ENCODE measurements at regions not wholly inside any gene's neighbourhood (a gene's known extent, or its start where the extent isn't known, plus 50 kb on each side); places are given as distances from the start of the nearest gene placed in this dataset.

DNA sequence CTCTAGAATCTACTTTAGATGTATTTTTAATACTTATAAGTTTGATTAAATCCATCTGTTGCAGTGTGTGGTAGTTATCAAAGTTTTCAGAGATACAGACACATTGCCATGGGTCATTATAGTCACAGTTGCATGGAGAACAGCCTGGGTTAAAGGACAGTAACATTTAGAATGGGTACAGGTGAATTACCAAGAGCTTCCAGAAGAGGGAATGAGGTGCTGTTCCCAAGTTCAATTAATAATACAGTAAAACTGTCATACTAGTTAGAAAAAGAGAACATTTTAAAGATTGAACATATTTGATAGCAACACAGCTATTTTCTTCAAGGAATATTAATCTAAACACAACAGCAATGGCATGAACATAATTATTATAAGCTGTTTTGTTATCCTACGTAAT is 322.6 kb upstream of the SLC10A2 start:
- DNase-seq (ENCODE audit: insufficient read length) (no peak), FAIRE-seq (no peak)
- no peak for TF ChIP-seq POLR2AphosphoS5 (IDR thresholded peaks at IDR 0.05; ENCODE audit: low read depth, low read length)
- TF ChIP-seq TAF1 (IDR thresholded peaks at IDR 0.05; ENCODE audit: borderline replicate concordance, low read depth, low read length) = no peak
- TF ChIP-seq POLR2A (IDR thresholded peaks at IDR 0.05; ENCODE audit: low read depth, low read length) = no peak

- no peak for TF ChIP-seq TAF1 (IDR thresholded peaks at IDR 0.05; ENCODE audit: borderline replicate concordance, low read depth, low read length)
- no peak for TF ChIP-seq POLR2AphosphoS5 (IDR thresholded peaks at IDR 0.05; ENCODE audit: low read depth, low read length)
- no peak for TF ChIP-seq POLR2A (IDR thresholded peaks at IDR 0.05; ENCODE audit: low read depth, low read length)
- no peak for FAIRE-seq
- no peak for DNase-seq (ENCODE audit: insufficient read length)
These were observed 320.1 kb upstream of the SLC10A2 start for GRCh38 chr13:103386341-103386740.

- no peak for DNase-seq (ENCODE audit: insufficient read length)
- no peak for FAIRE-seq
- TF ChIP-seq TAF1 (IDR thresholded peaks at IDR 0.05; ENCODE audit: borderline replicate concordance, low read depth, low read length) (no peak), POLR2AphosphoS5 (IDR thresholded peaks at IDR 0.05; ENCODE audit: low read depth, low read length) (no peak), POLR2A (IDR thresholded peaks at IDR 0.05; ENCODE audit: low read depth, low read length) (no peak)
These were observed 307.7 kb upstream of the SLC10A2 start for GRCh38 chr13:103373916-103374315.

DNA sequence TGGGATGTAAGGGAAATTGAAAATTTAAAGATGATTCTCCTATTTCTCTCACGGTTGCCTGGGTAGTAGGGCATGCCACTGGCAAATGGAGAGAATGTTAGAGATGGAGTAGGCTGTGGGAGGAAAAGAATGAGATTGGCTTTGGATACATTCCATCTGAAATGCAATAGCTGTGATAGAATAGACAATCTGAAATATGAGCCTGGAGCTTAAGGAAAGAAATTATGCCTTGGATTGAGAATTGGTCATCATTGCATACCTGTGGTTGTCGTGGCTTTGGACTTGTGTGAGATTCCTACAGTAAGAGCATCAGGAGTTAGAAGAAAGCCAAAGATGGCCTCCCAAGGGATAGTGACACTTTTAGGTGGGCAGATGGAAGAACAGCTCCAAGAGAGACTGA is 305.1 kb upstream of the SLC10A2 start:
- DNase-seq (ENCODE audit: insufficient read length) = no peak
- no peak for FAIRE-seq
- no peak for TF ChIP-seq POLR2A (IDR thresholded peaks at IDR 0.05; ENCODE audit: low read depth, low read length)
- TF ChIP-seq TAF1 (IDR thresholded peaks at IDR 0.05; ENCODE audit: borderline replicate concordance, low read depth, low read length) = no peak
- TF ChIP-seq POLR2AphosphoS5 (IDR thresholded peaks at IDR 0.05; ENCODE audit: low read depth, low read length) = no peak

DNA sequence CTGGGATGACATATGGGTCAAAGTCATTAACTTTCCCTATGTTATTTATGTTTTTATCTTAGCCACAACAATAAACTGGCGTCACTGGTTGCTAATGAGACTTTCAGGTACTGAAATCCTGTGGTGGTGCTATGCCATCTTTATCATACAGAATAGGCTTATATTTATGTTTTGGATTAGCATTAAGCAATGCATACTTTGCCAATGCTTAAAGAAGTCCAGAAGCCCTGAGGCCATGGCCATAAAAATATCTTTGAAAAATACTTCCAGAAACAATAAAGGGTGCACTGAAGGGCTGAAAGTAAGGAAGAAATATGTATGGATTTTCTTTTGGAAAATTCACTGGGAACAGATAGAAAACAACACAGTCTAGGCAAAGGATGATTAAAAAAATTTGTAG is 304.6 kb upstream of the SLC10A2 start:
- no peak for FAIRE-seq
- DNase-seq (ENCODE audit: insufficient read length) = no peak
- no peak for TF ChIP-seq POLR2AphosphoS5 (IDR thresholded peaks at IDR 0.05; ENCODE audit: low read depth, low read length)
- no peak for TF ChIP-seq TAF1 (IDR thresholded peaks at IDR 0.05; ENCODE audit: borderline replicate concordance, low read depth, low read length)
- no peak for TF ChIP-seq POLR2A (IDR thresholded peaks at IDR 0.05; ENCODE audit: low read depth, low read length)

GRCh38 chr13:103358255-103358932 is 292.2 kb upstream of the SLC10A2 start:
- DNase-seq (ENCODE audit: insufficient read length) (no peak), FAIRE-seq (no peak)
- TF ChIP-seq POLR2A (IDR thresholded peaks at IDR 0.05; ENCODE audit: low read depth, low read length) (no peak), POLR2AphosphoS5 (IDR thresholded peaks at IDR 0.05; ENCODE audit: low read depth, low read length) (no peak), TAF1 (IDR thresholded peaks at IDR 0.05; ENCODE audit: borderline replicate concordance, low read depth, low read length) (no peak)

DNA sequence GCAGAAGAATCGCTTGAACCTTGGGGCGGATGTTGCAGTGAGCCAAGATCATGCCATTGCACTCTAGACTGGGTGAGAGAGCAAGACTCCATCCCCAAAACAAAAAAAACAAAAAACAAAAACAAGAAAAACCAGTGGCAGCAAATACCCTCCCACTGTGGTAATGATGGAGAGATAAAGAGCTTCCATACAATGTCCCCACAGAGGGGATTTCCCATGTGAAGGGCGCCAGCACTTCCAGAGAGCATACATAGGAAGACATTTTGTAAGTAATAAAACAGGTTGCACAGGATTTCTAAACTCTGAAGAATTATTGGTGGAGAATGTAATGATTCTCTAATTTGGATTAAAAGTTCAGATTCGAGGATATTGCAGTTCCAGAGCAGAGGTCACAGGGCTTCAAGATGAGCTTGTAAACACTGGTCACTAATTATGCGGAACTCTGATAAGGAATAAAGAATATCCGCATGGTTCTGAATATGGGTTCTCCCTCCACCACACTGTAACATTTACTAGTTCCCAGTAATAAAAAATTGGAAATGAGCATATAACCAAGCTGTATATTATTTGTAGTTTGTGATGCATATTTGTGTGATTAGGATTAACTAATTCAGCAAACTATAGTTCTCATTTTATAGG is 290.1 kb upstream of the SLC10A2 start:
- FAIRE-seq (no peak), DNase-seq (ENCODE audit: insufficient read length) (no peak)
- no peak for TF ChIP-seq TAF1 (IDR thresholded peaks at IDR 0.05; ENCODE audit: borderline replicate concordance, low read depth, low read length)
- TF ChIP-seq POLR2A (IDR thresholded peaks at IDR 0.05; ENCODE audit: low read depth, low read length) = no peak
- TF ChIP-seq POLR2AphosphoS5 (IDR thresholded peaks at IDR 0.05; ENCODE audit: low read depth, low read length) = no peak

DNA sequence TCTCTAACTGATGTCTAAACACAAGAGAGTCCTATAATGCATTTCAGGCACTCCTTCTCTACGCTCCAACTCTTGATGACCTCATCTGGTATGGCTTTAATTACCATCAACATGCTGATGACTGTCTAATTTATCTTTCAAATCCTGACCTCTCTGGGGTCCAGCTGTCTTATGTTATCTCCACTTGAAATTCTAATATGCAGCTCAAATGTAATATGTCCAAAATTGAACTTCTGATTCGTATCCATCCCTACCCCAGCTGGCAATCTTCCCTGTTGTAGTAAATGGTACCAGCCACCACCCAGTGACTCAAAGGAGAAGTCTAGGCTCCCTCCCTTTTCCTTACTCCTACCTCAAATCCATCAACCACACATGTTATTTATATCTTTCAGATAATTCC is 288.0 kb upstream of the SLC10A2 start:
- TF ChIP-seq POLR2AphosphoS5 (IDR thresholded peaks at IDR 0.05; ENCODE audit: low read depth, low read length) (no peak), POLR2A (IDR thresholded peaks at IDR 0.05; ENCODE audit: low read depth, low read length) (no peak), TAF1 (IDR thresholded peaks at IDR 0.05; ENCODE audit: borderline replicate concordance, low read depth, low read length) (no peak)
- no peak for FAIRE-seq
- DNase-seq (ENCODE audit: insufficient read length) = no peak

DNA sequence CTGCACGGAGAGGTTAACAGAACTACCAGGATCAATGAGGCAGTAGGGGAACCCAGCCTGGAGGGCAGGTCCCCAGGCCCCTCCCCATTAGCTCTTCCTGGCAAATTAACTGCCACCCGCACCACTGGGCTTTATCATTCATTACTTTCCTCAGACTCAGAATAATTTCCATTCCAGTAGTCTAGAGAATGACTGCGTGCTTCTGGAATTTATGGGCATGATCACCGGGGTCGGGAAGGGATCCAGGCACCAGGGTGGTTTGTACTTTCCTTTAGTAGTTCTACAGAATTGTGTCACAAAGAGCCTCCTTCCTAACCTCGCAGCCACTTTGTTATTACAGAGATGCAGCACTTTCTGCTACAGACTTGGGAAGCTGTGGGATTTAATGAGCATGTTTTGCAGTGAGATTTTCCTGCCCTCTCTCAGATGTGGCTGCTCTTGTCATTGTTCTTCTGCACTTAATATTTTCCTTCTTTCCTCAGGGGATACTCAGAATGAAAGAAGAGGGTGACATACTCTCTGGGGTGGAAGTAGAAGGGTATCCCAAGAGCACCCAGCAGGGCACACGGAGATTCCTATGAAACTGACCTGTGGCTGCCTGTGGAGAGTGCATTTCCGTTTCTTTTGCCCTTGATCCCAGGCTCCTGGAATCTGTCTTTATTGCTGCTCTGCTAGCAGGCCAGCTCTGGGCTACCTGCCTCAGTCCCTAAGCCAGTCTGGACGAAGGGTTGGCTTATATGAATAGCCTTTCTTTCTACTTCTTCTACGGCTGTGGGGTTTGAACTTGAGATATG is 285.0 kb upstream of the SLC10A2 start:
- TF ChIP-seq POLR2A (IDR thresholded peaks at IDR 0.05; ENCODE audit: low read depth, low read length) (no peak), TAF1 (IDR thresholded peaks at IDR 0.05; ENCODE audit: borderline replicate concordance, low read depth, low read length) (no peak), POLR2AphosphoS5 (IDR thresholded peaks at IDR 0.05; ENCODE audit: low read depth, low read length) (no peak)
- FAIRE-seq = no peak
- no peak for DNase-seq (ENCODE audit: insufficient read length)

- TF ChIP-seq POLR2AphosphoS5 (IDR thresholded peaks at IDR 0.05; ENCODE audit: low read depth, low read length) (no peak), TAF1 (IDR thresholded peaks at IDR 0.05; ENCODE audit: borderline replicate concordance, low read depth, low read length) (no peak), POLR2A (IDR thresholded peaks at IDR 0.05; ENCODE audit: low read depth, low read length) (no peak)
- DNase-seq (ENCODE audit: insufficient read length) (no peak), FAIRE-seq (no peak)
These were observed 283.9 kb upstream of the SLC10A2 start for GRCh38 chr13:103350147-103350546.

DNA sequence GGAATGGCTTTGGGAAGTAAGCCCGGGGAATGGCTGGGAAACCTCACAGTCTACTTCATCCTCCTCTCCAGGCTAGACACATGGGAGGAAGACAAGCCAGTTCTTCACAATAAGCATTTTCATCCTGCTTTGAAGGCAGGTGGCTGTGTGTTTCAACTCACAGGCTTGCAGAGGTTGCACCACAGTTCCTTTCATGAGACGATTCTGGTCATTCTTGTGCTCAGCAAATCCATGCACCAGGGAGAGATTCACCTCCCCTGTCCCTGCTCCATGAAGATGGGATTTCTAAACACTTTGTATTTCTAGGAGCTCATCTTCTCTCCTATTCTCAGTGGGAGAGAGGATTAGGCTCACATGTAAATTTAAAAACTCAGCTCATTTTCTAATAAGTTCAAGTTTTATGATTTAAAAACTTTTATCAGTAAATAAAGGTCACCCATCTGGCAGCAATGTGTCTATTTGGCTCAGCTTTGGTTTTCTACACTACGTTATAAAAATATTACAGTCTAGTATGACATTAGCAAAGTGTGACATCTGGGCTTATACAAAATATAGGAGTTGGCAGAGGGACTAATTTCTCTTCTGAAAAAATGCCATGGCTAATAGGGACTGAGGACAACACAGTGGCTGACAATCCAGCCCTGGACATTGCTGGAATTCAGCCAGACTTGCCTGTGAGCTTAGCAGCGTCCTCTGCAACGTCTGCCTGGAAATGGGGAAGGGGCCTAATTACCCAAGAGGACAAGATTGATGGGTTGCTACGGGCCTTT is 283.2 kb upstream of the SLC10A2 start:
- TF ChIP-seq POLR2A (IDR thresholded peaks at IDR 0.05; ENCODE audit: low read depth, low read length) = no peak
- TF ChIP-seq TAF1 (IDR thresholded peaks at IDR 0.05; ENCODE audit: borderline replicate concordance, low read depth, low read length) = no peak
- no peak for TF ChIP-seq POLR2AphosphoS5 (IDR thresholded peaks at IDR 0.05; ENCODE audit: low read depth, low read length)
- no peak for DNase-seq (ENCODE audit: insufficient read length)
- FAIRE-seq = no peak

Measured in GM12892 (cell line).